Right renal cortex interstitium (tissue), 3 donors: ENCODE measurements at regions not wholly inside any gene's neighbourhood (a gene's known extent, or its start where the extent isn't known, plus 50 kb on each side); places are given as distances from the start of the nearest gene placed in this dataset.
"Not testable (repeated sequence)": the region's sequence is repeated elsewhere in the genome, so short reads cannot be mapped to it uniquely, and the experiment has no call there.

ENCODE experiments used
- DNase-seq, 3 donors: peaks; one replicate each; pipeline ENCODE4 v3.0.0-alpha.2; 2013; ENCODE audit warnings: low read depth in 3 of 3, low spot score in 2 of 3

GRCh38 chr22:48405741-48406140, 1421.9 kb downstream of the BRD1 start:
- no peak for DNase-seq

- no peak for DNase-seq
Measured at GRCh38 chr22:48404801-48405447, 1422.7 kb downstream of the BRD1 start.

GRCh38 chr22:48403521-48404403, 1423.9 kb downstream of the BRD1 start:
- DNase-seq = no peak

GRCh38 chr22:48402591-48403031, 1425.1 kb downstream of the BRD1 start:
- no peak for DNase-seq

- not testable (repeated sequence) for DNase-seq
Measured at GRCh38 chr22:48401523-48401922, 1426.2 kb downstream of the BRD1 start.

DNA sequence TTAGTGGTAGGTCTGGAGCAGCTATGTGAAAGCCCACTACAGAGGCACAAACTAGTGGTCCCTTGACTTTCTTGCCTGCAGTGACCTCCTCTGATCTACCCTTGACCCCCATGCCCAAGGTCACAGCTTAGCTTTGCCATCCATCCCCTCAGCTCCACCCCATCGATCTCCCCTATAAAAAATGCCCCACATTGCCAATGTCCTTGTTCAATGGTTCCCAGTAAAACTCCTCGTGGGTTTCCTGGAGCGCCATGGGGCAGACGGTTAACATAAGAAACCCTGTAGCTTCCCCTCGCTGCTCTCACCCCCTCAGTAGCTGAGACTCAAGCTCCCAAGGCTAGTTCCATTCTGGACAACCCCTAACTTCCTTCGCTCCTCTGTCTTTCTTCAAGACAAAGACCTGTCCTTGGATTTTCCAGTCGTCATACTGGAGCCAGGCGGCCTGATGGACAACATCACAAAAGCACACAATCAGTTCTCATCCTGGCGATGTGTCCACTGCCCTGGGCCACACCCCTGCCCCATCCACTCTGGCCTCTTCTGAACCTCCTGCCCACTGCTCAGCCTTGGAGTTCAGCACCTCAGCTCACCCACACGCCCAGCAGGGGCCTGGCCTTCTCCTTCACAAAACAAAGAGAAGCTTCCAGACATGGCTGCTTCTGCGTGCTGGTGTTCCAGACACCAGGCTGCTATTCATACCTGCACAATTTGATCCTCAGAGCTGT, 1429.3 kb downstream of the BRD1 start:
- DNase-seq = no peak

DNA sequence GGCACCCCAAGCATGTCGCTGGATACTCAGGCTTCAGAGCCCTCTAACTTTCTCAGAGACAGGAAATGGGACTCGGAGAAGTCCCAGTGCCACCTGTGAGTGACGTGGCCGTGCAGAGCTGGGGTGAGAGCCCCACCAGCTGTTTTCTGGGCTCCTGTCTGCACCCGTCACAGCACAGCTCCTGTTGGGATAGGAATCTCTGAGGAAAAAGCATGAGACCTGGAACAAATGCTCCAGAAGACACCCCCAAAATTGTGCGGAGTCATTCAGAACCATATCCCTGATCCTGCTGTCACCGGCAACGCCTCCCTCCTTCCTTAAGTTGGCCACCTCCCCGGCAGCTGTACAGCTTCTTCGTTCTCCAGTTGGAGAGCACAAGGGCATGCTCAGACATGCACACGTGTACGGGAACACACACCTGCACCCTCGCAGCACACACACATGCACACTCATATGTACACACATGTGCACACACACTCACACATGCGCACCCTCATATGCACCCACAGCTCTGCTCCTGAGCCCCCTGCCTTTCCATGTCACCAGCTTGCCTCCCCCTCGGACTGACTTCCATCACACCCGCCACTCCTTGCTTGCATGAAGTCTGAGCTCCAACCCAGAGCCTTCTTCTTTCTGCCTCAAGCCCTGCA, 1430.0 kb downstream of the BRD1 start:
- DNase-seq = no peak

- no peak for DNase-seq
Measured at GRCh38 chr22:48396785-48397530, 1430.7 kb downstream of the BRD1 start.

GRCh38 chr22:48396091-48396784, 1431.4 kb downstream of the BRD1 start:
- DNase-seq = no peak

DNA sequence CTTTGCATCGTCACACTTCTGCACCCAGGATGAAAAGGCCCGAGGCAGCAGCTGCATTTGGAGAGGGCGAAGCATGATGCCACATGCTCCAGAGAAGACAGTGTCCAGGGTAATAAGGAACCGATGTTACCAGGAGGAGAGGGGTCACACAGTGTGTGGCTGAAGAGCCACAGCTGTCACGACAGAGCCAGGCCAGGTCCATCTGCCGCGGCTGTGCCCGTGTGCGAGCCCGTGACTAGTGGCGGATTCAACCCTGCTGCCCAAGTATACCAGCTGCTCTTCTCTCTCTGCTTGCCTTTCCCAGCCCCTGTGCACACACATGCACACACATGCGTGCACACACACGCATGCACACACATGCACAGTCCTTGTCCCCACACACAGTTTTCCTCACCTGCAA, 1432.5 kb downstream of the BRD1 start:
- no peak for DNase-seq

- no peak for DNase-seq
Measured at GRCh38 chr22:48394787-48395186, 1432.9 kb downstream of the BRD1 start.

DNA sequence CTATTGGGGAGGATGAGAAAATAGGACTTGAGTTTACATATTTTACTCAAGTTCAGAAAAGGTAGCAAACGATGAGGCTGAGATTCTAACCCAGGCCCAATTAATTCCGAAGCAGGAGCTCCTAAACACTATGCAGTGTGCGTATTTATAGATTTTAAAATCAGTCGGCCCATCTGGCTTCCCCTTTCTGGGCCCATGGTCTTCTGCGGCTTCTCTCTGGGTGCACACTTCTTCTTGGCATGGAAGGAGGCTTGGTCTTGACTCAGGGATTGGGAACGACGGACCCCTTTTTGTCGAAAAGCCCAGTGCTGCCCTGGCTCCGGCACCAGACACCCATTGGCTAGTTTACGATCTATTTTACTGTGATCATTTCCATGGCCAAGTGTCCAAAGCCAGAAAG, 1433.8 kb downstream of the BRD1 start:
- DNase-seq = no peak

DNA sequence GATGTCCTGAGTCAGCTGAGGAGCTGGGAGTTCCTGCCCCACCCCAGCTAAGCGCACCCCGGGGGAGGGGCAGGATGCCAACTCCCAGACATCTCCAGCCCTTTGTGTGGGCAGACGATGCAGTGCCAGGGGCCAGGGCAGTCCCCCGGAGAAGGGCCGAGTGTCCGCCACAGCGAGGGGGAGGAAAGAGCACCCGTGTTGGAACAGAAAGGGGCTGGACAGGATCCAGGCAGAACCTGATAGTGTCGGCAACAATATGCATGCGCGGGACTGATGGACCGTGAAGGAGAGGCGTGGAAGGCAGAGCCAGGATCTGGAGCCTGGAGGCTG, 1434.7 kb downstream of the BRD1 start:
- DNase-seq = no peak

DNA sequence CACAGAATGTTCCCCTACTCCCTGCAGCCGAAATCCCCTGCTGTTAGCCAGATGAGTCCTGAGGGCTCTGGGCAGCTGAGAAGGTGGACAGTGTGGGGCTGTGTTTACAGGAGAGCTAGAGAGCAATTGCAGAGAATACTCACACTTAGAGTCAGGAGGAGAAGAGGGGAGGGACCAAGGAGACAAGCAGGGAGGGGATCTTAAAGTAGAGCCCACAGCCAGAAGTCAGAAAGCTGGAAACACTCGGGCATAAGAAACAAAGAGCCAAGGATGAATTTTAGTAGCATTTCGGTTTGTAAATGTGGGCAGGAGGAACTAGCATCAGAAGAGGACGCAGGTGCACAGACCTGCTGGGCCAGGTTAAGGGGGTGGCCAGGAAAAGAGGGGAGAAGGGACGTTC, 1435.9 kb downstream of the BRD1 start:
- DNase-seq = no peak

DNA sequence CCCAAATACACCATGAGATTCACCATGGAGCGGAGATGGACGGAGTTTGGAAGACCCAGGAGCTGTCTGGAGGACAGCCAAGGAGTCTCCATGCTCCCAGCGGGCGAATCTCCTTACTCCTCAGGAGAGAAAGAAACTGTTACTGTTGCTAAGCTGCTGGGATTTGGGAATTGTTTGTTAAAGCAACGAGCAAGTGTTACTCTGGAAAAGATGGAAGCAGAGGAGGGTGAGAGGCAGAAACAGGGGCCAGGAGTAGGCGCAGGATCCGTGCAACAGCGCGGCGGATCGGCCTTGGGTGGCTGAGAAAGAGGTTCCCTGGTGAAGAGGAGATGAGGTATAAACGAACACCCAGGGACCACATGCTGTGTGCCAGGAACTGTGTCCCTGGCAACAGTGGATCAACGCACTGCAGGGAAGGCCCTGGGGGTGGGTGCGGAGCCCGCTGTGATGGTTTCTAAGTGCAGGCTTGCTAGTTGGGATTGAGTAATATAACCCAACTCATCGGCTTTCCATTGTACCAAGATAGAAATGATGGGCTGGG, 1436.4 kb downstream of the BRD1 start:
- DNase-seq = no peak

DNA sequence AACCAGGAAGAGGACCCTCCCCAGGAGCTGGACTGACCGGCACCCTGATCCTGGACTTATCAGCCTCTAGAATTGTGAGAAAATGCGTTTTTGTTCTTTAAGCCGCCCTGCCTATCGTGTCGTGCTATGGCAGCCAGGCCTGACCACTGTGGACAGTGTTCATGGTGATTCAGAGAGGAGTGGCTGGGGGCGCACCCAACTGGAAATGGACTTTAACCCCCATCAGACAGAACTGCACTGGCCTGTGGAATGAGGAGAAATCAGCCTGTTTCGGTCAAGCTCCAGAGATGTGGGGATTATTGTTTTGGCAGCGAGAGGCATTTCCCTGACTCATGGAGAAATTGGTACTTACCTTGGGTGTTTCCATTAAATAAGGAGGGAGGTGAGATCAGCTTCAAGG, 1437.8 kb downstream of the BRD1 start:
- no peak for DNase-seq

- DNase-seq = no peak
Measured at GRCh38 chr22:48382197-48382596, 1445.5 kb downstream of the BRD1 start.

DNA sequence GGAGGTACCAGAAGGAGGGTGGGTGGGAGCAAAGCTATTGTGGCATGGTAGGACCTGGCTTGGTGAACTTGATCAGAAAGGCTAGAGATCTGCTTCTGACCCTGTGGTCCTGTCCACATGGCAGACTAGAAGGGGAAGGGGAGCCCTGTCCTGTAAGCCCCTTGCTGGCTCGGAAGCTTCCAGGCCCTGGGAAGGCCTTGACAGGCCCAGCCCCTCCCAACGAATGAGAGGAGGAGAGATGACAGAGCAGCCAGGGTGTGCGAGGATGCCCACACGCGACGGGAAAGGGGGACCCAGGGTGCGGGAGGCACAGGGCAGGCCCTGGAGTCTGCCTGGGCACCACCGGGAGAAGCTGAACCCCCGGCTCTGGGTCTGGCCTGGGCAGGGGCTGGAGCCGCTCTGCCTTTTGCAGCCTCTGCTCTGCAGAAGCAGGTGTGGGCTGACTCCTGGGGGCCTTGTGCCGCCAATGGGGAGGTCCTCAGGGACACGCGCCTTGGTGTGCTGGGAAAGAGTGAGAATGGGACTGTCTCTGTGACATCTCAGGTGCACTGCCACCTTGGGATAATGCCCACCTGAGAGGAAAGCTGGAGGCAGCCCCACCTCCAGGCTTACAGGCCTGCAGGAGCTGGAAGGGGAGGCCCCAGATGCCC, 1447.5 kb downstream of the BRD1 start:
- no peak for DNase-seq

GRCh38 chr22:48379371-48379770, 1448.3 kb downstream of the BRD1 start:
- no peak for DNase-seq
